PC-3 (cell line): ENCODE measurements at regions not wholly inside any gene's neighbourhood (a gene's known extent, or its start where the extent isn't known, plus 50 kb on each side); places are given as distances from the start of the nearest gene placed in this dataset.

Experiments
- CTCF ChIP-seq: fragments of 300-600 bp; sonication (generic); conservative IDR thresholded peaks from 2 replicates; pipeline ENCODE4 v1.5.1; 2017; ENCODE audit warnings: antibody characterized with exemption, low read depth, mild to moderate bottlenecking, low read length
- EZH2 ChIP-seq: fragments of 300-600 bp; sonication (generic); IDR thresholded peaks from one replicate; pipeline ENCODE4 v1.6.1; 2017; ENCODE audit warnings: antibody characterized with exemption, mild to moderate bottlenecking, low read length; ENCODE audit not compliant: unreplicated experiment
- EZH2phosphoT487 ChIP-seq: fragments of 300-600 bp; sonication (generic); IDR thresholded peaks from 2 replicates; pipeline ENCODE4 v1.6.1; 2018; ENCODE audit warnings: mild to moderate bottlenecking, antibody characterized with exemption, low read length, borderline replicate concordance

- TF ChIP-seq CTCF (no peak), EZH2phosphoT487 (no peak), EZH2 (no peak)
These were observed 152.4 kb upstream of the PELI2 start for GRCh38 chr14:55965851-55966250.
